Stimulated activated CD4-positive, alpha-beta T cell treated with anti-CD3 and anti-CD28 coated beads, Interleukin-2, amount 100 ng/mL, for 48 hours (primary cell): ENCODE measurements at regions not wholly inside any gene's neighbourhood (a gene's known extent, or its start where the extent isn't known, plus 50 kb on each side); places are given as distances from the start of the nearest gene placed in this dataset.
"Not testable (repeated sequence)": the region's sequence is repeated elsewhere in the genome, so short reads cannot be mapped to it uniquely, and the experiment has no call there.

ENCODE experiments used
- DNase-seq, 2 donors: peaks; one replicate each; pipeline ENCODE4 v3.0.0-alpha.2; 2020

DNA sequence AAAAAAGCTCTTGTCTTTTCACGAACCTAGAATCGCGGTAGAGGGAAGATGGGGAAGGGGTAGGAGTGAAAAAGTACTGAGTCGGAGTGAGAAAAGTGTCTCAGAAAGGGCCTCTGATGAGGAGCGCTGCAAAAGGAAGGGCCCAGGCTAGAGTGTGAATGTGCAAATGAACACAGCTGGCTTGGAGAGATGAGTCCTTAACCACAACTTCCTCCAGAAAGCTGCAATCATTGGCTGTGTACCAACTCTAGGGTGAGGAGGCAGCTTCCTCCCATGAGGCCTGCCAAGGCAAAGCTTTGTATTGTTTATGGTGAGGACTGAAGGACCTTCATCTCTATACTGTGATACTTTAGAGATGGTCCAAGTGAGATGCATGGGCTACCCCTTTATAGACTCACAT, 566.9 kb upstream of the ANO5 start:
- no peak for DNase-seq

DNA sequence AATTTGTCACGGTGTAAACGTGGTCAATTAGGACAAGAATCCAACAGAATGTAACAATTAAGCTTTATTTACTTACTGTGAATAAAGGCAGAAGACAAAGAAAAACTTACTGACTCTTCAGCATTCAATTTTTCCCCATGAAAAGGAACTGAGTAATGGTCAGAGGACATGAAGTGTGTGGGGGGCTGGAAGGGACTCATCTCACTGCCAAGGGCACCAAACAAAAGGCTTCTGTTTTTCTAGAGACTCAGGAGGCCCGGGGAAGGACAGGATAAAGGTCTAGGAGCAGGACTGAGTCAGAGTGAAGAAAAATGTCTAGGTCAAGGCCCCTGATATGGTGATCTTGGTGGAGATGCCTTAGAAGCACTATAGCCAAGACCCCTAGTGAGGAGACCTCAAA, 564.2 kb upstream of the ANO5 start:
- DNase-seq = no peak

DNA sequence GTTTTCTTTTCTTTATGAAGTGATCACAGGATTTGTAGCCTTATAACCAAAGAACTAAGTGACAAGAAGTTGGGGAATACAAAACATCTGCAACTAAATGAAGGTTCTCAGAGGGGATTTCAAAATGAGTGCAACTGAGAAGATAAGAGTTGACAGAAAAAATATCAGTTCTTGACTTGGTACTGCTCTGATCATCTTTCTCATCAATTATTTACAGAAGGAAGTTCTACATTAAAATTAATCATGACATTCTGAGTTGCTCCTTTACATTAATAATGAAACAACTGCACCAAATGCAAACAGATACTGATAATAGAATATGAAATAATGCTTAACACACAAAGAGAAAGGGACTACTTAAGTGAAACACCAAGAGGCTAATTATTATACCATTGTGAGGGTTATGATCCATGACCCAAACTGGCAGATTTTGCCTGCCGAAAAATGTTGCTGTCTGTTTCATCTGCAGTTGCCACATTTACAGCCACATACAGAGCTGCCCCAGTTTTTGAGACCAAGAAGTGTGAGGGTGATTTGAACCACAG, 561.9 kb upstream of the ANO5 start:
- DNase-seq = no peak

DNA sequence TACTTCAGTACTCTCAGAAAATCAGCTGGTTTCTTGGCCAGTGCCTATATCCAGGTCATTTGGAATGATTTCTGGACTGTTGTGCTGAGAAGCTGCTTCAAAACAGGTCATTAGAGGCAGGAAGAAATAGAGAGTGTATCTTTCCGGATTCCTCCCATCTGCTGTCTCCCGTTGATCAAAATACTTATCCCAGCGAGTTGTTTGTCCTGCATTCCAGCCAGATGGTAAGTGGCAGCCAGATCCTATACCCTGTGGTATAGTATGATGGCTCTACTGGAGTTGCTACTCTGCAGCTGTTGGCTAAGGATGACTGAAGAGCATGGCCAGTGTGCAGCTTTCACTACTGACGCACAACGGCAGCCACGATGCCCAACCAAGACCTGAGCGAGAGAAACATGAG, 560.9 kb upstream of the ANO5 start:
- no peak for DNase-seq

DNA sequence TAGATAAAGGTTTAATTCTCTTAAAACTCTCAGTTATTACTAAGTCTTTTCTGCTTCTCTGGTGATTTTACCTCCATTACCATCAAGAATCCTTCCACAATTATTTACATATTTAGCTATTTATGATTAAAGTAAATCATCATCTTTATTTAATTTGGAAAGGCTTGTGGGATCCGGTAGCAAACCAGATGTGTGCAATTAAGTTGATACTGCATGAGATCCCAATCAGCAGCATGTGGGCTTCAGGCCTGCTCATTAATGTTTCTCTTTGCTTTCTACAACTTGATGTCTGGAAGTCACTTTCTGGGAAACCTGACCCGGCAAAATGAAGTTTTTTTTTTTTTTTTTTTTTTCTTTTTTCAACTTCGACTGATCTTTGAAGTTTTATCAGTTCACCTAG, 558.4 kb upstream of the ANO5 start:
- DNase-seq = no peak

DNA sequence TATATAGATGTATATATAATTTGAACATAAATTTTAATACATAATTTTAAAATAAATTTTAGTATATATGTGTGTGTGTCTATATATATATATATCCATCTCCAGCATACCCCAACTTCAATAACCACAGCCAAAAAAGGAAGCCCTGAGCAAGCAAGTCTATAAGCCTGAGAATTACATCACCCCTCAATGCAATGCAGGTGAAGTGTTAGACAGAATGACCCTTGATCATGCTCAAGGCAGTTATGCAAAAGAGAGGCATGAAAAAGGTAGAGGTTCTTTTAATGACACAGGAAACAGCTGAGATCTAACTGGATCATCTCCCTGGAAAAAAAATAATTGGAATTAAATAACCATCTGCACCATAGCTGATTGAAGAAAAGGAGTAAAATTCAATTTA, 557.9 kb upstream of the ANO5 start:
- no peak for DNase-seq

DNA sequence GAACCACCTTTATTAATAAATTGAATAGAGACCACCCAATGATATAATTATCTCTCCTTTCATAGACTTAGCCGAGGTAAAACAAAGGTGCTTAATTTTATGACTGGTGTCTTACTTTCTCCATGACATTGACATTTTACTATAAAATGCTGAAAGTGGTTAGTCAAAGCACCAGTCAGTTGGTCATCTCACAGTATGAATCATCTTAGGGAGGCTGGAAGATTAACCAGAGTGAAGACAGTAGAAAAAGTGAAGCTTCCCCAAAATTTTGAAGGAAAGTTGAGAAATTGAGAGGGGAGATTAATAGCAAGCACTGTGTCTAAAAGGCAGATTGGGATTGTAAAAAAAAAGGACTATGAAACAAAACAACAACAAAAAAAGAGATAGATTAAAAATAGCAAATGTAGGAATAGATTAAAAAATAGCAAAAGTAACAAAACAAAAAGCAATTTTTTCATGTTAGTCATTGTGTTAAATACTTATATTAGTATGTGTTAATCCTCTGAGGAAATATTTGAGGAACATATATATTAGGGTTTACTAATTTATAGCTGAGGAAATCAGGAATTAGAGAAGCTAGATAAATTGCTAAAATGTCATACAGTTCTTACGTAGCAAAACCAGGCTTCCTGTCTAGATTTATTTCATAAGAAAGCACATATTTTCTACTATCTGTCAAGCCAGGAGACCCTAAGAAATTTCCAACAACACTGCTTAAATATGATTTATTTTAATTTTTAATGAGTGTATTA, 557.3 kb upstream of the ANO5 start:
- no peak for DNase-seq

DNA sequence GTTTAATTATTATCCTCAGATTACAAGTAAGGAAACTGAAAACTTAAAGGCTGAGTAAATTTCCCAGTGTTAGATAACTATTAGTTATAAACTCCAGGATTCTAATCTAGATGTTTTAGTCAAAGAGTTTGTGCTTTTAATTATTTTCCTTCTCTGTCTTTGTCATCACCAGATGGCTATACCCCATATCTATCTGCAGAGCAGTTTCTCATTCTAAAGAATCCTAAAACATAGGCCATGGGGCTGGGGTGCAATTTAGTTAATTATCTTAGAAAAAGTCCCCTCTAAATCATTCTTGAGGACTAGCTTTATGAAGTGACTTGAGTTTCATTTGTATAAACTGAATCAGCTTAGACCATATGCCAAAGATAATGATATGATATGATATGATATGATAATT, 556.3 kb upstream of the ANO5 start:
- no peak for DNase-seq

DNA sequence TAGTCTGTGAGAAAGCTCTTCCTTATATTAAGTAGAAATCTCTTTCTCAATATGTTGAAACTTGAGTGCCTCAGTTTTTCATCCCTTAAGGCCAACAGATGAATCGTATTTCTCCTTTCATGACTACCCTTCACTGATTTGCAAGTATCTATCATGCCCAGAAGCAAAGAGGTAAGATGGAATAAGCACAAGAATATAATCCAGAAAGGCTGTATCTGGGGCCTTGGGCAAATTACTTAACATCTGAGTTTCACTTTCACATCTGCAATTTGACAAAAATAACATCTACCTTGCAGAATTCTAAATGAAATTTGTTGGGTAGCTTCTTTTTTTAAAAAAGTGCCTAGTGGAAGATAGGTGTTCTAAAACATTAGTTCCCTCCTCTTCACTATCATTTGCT, 552.4 kb upstream of the ANO5 start:
- DNase-seq = no peak

DNA sequence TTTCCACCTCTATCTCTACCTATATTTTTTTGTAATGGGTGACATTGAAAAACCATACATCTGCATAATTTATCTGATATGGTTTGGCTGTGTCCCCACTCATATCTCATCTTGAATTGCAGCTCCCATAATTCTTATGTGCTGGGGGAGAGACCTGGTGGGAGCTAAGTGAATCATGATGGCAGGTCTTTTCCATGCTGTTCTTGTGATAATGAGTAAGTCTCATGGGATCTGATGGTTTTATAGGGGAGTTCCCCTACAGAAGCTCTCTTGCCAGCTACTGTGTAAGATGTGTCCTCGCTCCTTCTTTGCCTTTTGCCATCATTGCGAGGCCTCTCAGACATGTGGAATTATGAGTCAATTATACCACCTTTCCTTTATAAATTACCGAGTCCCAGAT, 551.0 kb upstream of the ANO5 start:
- DNase-seq = no peak

DNA sequence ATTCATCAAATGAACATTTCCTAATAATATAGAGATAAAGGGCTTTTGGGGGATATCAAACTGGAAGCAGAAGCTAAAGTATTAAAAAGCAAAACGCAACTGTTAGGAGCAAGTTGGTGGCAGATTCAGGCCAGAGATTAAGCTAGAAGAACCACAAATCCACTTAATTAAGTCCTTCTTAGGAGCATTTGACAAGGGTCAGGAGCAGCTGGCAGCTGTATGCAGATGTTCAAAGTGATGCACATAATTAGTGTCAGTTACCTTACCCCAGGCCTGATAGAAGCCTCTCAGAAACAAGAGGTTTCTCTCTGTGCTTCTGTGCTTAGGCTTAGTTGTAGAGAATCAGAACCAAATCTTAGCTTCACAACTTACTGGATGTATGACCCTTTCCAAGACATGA, 546.5 kb upstream of the ANO5 start:
- no peak for DNase-seq

DNA sequence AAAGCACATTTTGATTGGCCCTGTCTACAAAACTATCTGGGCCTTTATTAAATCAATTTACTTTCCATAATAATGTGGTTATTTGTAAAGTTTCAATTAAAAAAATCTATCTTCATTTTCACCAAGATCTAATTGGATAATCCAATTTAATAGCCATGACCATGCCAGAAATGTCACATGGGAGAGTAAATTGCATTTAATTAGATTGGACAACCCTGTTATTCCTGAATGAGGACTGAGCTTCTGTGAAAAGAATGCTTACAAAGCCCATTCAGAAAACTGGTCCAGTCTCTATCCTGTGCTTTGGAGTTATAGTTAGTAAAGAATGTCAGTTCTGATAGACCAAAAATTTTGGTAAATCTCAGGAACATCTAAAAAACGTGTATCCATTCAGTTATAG, 541.9 kb upstream of the ANO5 start:
- DNase-seq = no peak

DNA sequence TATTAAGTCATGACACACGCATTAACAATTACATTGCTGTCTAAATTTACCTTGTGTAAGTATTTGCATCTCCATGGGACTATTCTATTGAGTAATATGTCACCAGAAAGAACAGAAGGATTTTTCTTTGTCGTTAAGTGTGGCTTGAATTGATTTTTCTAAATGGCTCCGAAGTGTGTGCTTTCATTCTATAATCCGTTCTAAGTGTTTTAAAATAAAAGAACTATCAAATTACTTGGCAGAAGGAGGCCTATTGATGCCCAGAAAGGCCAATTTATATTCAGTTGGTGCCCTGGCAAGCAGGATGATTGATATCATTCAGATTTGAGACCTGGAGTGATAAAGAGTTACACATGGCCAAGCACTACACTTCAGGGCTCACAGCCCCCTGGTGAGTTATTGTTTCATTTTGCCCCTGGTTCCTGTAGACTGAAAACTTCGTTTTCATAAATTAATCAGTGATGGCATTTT, 538.9 kb upstream of the ANO5 start:
- no peak for DNase-seq

DNA sequence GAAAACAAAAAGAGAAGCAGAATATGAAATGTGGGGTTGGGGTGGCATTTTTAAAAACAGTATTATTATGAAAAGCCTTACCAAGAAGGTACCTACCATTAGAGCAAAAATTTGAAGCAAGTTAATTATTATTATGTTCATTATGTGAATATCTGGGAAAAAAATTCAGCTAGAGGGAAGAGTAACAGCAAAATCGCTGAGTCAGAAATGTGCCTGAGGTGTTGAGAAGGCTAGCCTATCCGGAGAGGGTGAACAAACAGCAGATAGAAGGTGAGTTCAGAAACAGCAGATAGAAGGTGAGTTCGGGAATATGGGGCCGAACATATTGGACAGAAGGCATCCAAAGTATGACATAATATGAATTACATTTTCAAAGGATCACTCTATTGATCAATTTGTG, 536.8 kb upstream of the ANO5 start:
- no peak for DNase-seq

DNA sequence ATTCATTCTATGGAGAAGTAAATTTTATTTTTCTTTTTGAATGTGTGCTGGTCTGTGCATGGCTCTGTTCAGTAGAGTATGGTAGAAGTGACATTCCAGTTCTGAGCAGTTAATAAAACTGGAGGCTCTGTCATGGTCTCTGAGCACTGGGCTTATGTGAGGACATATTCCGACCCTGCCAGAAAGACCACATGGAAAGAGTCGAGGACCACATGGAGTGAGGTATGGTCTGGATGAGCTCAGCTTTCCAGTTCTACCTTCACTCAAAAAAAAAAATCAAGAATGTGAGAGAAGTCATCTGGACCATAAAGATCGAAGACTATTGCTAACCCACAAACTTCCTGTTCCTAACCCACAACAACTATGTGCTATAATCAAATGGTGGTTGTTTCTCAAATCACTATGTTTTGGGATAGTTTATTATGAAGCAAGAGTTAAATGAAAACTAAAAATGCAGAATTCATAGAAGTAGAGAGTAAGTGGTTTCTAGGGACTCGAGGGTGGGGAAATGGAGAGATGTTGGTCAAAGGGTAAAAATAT, 534.2 kb upstream of the ANO5 start:
- no peak for DNase-seq

DNA sequence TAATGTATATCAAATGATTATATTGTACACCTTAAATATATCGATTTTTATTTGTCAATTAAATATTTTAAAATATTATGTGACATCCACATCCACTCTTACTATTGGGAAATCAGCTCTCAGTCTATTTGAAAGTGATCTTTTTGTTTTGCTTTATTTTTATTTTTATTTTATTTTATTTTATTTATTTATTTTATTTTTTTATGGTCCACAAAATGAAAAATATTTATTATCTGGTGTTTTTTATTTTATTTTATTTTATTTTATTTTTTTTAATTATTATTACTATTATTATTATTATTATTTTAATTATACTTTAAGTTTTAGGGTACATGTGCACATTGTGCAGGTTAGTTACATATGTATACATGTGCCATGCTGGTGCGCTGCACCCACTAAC, 533.5 kb upstream of the ANO5 start:
- DNase-seq = not testable (repeated sequence)

DNA sequence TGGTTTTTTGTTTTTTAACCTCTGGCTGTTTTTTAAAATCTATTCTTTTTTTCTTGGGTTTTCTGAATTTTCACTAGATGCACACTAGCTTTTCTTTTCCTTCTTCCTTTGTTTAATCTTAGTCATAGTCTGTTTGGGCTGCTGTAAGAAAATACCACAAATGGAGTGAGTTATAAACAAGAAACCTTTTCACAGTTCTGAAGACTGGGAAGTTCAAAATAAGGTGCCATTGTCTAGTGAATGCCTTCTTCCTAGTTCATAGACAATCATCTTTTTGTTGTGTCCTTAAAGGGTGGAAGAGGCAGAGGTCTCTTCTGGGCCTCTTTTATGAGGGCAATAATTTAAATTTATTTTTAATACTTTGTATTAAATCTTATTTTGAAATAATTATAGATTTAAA, 532.9 kb upstream of the ANO5 start:
- no peak for DNase-seq

DNA sequence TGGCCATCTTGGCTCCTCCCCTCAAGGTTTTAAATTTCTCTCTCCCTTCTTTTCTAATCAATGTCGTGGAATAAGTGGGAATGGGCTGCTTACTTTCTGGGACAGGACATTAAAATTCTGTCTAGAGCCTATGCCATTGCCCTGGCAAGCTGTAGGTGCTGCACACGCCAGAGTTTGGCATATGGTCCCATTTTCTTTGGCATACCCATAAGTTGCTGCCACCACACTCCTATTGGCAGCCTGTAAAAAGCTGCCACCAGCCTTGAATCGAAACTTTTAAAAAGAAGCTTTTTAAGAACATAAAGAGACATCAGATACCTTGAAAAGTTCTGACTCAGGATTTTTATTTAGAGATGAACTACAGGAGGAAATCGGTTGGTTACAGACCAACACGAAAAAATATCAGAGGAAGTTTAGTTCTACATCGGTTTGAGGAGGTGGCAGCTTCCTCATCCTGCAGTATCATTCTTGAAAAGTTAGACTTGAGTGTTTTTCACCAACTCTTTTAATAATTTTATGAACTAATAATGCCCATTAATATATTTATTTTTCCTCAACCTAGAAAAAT, 517.8 kb upstream of the ANO5 start:
- no peak for DNase-seq

DNA sequence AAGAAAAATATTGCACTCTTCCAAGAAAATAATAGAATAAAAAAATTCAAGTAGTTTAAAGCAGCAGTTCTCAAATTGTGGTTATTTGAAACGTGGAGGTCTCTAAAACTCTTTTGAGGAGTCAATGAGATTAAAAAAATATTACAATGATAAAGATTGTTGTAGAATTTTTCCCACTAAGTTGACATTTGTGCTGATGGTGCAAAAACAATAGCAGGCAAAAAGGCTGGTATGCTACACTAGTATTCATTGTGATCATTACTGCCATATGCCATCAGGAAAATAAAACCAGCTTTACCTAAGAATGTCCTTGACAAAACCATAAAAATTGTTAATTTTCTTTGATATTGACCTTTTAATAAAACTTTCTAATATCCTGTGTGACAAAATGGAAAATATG, 505.2 kb upstream of the ANO5 start:
- DNase-seq = no peak

DNA sequence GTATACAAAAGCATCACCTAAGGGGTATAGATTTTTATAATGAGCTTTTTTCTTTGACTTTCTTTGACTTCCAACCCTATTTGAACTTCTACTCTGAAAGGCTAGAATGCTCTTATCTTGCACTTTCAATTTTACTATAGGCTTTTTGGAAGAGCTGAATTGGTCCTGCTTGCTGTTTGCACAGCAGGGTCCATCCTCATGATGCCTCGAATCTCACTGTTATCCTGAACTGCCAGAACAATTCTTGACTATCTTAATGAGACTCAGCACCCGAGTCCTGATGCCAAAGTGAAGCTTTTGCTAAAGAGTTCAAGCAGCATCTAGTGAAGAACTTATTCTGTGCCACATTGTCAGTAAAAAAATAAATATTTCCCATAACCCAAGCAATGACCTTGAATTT, 488.3 kb upstream of the ANO5 start:
- no peak for DNase-seq

DNA sequence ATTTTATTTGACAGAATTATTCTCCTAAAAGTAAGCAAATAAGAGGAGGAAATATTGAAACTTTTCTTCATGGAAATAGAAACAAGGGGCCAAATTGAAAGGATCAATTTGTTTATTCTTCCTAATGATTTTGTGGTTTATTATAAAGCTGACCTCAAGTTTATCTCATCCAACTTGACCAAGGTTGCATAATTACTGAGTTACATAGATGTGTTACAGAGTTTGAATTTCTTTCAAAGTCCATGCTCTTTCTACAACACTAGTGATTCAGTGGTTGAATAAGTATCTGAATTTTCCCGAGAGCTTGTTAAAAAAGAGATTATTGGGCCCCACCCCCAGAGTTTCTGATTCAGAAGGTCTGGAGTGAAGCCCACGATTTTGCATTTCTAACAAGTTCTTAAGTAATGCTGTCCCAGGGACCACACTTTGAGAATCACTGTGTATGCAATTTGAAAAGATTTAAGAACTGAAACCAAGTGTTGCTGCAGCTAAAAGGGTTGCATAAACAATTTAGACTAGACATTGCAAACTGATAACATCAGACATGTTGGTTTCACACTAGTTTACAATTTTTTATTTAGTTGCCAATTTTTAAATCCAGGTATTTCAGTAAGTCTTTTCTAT, 485.7 kb upstream of the ANO5 start:
- no peak for DNase-seq

DNA sequence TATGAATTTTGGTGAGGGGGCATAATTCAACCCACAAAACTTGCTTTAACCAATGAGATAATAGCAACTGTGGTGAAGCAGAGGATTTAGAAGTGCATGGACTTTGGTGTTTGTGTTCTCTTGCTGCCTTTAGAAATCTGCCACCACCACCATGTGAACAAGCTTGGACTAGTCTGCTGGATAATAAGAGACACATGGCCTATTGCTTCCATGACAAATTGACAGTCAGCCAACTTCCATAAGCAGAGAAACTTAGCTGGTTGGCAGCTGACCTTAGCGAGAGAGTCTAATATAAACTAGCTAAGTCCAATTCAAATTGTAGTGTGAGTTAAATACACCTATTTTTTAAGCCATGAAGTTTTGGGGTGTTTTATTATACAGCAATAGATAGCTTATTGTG, 482.1 kb upstream of the ANO5 start:
- DNase-seq = no peak

DNA sequence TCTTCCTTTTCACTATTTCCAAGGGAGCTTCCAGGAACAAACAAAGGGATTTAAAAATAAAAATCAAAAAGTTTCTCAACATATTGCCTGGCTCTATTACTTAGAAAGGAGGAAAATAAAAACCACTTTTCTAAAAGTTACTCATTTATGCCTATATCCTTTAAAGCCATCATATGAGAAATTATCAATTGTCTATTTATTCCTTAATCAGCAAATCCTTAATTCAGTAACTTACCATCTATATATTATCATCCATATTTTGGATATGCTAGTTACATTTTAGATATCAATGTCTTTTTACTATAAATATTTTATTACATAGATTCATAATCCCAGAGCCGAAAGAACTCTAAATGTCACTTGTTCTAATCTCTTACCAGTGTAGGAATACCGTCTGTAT, 481.5 kb upstream of the ANO5 start:
- no peak for DNase-seq

DNA sequence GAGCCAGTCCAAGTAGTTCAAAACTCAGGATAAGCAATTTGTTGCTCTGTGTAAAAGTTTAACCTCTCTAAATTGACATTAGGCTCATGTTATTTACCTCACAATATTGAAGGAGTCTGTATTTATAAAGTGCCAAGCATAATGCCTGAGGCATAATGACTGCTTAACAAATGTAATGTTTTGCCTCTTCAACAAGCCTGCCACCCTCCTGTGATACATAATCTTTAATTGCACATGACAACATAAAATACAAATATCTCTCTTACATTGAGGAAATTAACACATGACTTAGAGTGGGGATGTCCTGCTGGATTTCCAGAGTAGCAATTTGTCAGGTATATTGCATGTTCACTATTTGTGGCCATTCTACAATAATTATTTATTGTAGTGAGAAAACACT, 469.2 kb upstream of the ANO5 start:
- no peak for DNase-seq
